Activated CD4-positive, alpha-beta T cell treated with anti-CD3 and anti-CD28 coated beads, Interleukin-2, amount 50 U/mL, for 1 hour (primary cell): ENCODE measurements at regions not wholly inside any gene's neighbourhood (a gene's known extent, or its start where the extent isn't known, plus 50 kb on each side); places are given as distances from the start of the nearest gene placed in this dataset.
"Not testable (repeated sequence)": the region's sequence is repeated elsewhere in the genome, so short reads cannot be mapped to it uniquely, and the experiment has no call there.

Experiments used
- DNase-seq: peaks from one replicate; pipeline ENCODE4 v3.0.0-alpha.2; 2020

DNA sequence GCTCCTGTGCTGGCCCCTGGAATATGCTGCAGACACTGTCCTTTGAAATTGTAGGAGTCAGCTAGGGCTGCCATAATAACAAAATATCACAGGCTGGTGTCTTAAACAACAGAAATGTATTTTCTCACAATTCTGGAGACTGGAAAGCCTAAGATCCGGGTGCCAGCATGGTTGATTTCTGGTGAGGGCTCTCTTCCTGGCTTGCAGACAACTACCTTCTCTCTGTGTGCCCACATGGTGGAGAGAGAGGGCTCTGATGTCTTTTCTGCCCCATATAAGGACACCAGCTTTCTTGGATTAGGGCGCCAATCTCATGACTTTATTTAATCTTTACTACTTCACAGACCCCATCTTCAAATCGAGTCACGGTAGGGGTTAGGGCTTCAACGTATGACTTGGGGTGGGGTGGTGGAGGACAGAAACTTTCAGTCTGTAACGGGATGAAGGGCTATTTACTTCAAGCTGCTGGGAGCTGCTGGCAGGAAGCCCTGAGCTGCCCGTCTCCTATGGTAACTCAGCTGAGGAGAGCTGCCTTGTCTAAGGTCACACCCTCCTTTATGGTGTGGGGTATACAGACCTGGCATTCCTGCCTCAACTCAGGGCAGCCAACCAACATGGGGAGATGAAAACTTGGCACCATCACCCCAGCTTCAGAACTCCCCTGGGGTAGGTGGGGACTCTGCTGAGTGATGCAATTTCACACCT, 142.9 kb upstream of the ZBED5 start:
- DNase-seq = no peak

DNA sequence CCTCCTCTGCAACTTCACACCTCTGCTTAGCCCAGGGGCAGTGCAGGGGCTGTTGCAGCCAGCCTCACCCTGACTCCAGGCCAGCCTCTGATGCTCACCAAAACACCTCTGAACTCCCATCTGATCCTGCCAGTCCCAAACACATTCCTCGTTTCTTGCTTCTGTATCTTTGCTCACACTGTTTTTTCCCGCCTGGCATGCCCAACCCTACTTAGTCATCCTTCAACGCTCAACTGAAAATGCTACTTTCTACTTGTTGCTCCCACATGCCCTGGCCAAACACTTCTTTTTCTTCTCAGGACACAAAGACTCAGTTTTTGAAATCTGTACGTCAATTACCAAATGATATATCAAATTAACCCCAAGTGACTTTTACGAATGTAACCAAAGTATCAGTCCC, 140.8 kb upstream of the ZBED5 start:
- no peak for DNase-seq

DNA sequence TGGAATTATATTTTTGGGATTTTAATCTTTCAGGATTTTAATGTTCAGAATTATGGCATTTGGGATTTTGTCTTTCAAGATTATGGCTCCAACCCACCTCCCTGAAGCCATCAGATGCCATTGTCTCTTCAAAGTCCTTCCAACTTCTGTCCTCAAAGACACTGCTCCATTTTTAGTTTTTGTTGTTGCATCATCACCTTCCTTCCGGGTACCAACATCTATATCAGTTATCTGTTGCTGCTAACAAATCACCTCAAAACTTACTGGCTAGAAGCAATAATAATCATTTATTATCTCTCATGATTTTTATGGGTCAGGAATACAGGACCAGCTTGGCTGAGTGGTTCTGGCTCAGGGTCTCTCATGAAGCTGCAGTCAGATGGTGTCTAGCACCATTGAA, 138.8 kb upstream of the ZBED5 start:
- no peak for DNase-seq

DNA sequence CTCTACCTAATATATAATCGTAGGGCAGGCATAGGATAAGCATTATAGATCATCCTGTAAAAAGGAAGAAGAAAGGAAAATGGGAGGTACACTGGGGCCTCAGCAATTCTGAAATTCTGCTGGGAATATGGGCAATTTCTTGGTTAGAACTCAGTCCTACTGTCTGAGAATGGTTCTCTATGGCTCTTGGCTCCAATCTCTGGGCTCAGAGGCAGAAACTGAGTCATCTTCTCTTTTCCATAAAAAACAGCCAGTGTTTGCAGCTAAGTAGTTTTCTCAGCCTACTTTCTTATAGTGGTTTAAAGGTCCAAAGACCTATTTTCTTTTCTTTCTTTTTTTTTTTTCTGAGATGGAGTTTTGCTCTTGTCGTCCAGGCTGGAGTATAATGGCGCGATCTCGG, 135.8 kb upstream of the ZBED5 start:
- DNase-seq = no peak

DNA sequence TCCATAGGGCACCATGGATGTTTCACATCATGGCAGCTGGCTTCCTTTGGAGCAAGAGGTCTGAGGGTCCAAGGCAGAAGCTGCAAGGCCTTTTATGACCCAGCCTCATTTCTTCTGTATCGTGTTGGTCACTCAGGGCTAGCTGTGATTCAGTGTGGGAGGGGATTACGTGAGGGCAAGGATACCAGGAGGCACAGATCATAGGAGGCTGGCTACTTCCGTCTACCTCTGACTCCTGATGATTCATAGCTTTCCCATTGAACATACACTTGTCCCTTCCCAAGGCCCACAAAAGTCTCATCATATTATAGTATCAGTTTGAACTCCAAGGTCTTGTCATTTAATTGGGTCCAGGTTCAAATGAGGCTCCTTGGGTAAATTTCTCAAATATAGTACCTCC, 135.3 kb upstream of the ZBED5 start:
- no peak for DNase-seq

DNA sequence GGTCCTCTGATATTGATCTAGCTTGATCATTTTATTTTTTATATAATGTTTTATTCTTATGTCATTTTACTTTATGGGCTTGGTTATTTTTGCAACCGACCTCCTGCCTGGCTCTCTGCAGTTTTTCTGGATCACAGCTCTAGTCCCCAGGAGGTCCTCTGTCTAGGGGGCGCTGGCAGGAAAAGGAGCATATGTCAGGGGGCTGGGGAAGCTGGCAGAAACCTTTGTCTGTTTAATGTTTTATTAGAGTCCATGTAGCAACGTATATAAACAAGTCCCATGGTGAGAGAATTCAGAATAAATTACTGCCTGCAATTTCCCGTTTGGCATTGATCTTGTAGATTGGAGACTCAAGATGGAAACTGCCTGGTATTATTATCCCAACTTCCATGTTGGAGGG, 133.5 kb upstream of the ZBED5 start:
- no peak for DNase-seq

DNA sequence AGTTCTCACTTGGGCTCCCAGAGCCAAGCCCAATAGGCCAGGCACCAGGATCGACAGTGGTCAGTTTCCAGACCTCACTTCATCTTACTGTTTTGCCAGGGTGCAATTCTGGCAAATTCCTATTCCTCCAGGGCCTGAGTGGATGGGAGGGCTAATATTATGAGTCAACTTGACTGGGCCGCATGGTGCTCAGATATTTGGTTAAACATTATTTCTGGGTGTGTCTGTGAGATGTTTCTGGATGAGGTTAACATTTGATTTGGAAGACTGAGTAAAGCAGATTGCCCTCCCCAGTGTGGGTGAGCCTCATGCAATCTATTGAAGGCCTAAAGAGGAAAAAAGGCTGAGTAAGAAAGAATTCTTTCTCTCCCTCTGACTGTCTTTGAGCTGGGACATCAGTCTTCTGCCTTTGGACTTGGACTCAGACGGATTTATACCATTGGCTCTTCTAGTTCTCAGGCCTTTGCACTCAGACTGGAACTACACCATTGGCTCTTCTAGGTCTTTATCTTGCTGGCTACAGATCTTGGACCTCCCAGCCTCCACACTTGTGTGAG, 132.9 kb upstream of the ZBED5 start:
- DNase-seq = no peak

DNA sequence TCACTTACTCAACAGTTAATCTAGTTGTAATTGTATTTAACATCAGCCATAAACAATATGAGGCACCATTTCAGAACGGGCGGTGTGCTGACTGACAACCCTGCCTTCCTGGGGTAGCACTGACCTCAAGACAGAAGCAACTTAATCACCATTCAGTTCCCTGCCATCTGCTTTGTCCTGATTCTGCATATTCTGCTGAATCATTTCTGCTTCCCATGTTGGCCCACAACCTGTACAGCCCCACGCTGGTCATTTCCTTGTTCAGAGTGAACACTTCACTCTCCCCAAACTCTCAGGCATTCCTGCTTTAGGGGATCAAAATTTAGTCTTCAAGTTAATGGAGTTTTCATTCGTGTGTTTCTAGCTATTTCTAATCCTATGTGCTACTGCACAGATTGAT, 132.3 kb upstream of the ZBED5 start:
- no peak for DNase-seq

DNA sequence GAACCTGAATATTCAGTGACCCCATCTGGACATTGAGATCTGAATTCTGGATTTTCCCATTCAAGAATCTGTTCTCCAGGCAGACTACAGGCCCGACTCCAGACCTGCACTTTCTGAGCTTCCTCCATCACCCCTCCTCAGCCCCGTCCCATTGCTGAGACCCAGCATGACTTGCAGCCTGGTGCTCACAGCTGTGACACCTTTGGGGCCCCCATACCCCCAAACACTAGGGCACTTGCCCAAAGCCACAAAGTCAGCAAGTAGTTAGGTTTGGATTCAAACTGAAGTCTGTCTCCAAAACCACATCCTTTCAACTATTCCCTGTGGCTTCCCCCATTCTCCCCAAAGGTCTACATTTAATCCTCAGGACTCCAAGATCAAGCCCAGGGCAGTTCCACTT, 128.2 kb upstream of the ZBED5 start:
- no peak for DNase-seq

DNA sequence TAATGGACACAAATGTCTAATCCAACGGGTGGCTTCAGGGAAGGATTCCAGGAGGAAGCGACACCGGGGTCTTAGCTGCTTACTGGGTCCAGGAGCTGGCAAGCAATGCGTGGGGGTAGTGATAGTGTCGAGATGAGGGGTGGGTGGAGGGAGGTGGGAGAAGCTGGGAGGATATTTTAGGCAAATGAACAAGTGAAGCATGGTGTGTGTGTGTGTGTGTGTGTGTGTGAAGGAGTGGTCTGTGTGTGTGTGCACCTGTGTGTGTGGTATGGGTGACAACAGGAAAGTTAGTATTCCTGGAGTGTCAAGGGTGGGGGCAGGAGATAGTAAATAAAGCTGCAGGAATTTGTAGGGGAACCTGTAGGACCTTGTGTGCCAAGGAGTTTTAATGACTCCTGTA, 126.9 kb upstream of the ZBED5 start:
- no peak for DNase-seq

DNA sequence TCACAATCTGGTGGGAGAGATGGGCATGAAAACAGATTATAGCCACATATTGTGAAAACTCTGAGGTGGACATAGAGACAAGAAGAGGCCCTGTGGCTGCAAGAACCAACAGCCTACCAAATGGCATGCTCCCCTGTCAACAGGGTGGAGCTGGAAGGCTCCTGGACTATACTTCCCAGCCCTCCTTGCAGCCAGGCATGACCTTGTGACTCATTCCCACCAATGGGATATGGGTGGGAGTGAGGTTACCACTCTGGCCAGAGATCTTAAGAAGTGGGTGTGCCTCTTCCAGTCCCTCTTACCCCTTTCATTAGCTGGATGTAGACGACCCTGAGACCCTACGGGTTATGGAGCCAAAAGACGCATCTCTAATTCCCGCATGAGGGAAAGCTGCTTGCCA, 126.4 kb upstream of the ZBED5 start:
- no peak for DNase-seq

DNA sequence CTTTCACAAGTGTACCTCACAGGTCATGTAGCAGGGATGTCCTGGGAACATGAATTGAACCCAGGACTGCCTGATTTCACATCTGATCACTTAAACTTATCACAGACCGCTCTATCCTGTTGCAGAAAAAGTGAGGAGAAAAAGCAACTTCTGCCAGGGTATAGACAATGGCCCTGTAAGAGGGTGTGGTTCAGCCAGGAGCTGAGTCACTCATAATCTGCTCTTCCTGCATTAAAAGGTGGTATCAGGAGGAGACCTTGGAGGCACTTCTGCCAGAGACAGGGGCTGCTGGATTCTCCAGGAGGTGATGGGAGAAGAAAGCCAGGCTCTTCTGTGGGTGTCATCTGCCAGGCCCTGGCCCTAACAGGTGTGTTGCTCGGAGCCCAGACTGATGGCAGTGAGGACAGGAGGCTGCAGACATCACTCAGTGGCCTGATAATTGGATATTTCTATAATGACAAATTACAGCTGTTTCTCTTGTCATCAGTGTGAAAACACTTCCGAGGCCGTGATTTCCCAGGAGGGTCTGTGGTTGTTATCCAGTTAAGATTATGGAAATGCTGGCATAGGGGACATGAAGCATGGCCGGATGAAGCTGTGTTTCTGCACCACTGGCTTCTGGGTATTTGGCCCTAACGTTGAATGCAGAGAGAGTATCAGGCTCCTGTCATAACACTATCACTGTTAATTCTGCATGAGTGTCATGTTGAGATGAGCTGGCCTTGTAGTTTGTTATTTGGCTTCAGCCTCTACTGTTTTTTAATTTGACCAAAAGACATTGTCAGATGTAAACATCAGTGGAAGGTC, 125.1 kb upstream of the ZBED5 start:
- no peak for DNase-seq

DNA sequence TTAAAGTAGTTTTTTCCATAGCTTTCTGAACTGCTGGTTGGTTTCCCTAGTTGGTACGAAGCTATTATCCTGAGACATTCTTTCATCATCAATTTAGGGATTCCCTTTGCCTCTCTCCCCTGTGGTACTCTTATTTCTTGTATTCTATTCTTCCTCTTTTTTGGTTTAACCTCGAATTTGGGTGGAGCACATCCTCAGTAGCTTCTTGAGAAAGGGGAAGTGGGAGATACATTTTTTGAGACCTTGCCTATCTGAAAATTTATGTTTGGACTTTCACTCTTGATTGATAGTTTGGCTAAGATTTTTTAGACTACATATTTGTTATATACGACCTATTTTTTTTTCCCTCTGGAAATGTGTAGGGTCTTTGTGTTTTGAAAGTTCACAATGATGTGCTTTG, 121.7 kb upstream of the ZBED5 start:
- DNase-seq = no peak

DNA sequence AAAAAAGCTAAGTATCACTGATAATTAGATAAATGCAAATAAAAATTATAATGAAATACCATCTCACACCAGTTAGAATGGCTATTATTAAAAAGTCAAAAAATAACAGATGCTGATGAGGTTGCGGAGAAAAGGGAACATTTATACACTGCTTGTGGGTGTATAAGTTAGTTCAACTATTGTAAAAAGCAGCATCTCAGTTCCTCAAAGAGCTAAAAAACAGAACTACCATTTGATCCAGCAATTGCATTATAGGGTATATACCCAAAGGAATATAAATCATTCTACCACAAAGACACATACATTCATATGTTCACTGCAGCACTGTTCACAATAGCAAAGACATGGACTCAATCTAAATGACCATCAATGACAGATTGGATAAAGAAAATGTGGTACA, 120.3 kb upstream of the ZBED5 start:
- no peak for DNase-seq

DNA sequence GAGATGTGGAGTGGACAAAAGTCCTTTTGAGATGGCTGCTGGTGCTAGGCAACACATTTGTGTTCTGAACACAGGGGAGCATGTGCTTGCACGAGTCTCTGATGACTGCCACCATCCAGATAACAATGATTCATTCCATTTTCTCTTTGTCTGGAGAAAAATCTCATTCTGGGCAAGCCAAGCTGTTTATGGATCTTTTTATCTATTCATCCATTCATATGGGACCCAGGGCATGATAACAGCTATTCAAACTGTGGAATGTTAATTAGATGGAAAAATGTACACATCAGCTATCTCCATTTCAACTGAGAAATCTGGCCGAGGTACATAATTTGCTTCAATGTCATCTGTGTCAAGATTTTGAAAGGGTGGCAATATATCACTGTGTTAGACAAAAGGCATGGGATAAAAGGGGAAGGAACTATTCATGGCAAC, 117.5 kb upstream of the ZBED5 start:
- no peak for DNase-seq

DNA sequence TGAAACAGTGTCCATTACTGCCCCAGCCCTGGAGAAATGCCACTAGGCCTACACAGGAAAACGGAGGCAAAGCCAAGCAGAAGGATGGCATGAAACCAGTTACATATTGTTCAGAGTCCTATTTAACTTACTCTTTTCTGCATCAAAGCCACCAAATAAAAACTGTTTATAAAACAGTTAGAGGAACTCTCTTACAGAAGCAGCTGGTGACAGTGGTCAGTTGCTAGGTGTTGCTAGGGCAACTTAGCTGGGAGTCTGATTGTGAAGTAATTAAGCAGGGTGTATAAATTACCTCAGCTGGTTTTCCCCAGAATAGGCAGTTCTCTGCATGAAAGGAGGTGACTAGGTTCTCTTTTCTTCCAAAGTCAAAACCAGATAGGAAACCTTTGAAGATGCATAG, 115.6 kb upstream of the ZBED5 start:
- no peak for DNase-seq

DNA sequence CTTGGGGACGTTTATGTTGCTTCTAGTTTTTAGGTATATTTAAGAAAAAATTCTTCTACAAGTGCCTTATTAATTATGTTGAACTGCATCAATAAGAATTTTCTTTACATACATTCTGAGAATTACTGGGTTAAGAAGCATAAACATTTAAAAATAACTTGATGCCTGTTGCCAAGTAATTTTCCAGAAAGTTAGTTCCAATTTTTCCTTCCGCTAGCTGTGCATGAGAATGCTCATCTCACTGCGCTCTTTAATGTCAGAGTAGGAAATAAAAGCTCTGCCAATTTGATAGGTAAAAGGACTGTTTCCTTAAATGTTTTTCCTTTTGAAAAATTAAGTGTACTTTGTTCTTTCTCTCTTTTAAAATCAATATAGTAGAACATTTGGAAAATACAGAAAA, 113.1 kb upstream of the ZBED5 start:
- DNase-seq = no peak

DNA sequence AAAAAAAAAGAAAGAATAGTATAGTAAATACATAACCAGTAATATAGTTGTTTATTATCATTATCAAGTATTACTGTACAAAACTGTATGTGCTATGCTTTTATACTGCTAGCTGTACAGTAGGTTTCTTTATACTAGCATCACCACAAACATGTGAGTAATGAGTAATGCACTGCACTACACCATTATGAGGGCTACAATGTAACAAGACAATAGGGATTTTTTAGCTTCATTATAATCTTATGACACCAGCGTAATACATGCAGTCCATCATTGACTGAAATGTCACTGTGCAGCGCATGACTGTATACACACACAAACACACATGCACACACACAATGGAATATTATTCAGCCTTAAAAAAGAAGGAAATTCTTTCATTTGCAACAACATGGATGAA, 111.5 kb upstream of the ZBED5 start:
- no peak for DNase-seq

DNA sequence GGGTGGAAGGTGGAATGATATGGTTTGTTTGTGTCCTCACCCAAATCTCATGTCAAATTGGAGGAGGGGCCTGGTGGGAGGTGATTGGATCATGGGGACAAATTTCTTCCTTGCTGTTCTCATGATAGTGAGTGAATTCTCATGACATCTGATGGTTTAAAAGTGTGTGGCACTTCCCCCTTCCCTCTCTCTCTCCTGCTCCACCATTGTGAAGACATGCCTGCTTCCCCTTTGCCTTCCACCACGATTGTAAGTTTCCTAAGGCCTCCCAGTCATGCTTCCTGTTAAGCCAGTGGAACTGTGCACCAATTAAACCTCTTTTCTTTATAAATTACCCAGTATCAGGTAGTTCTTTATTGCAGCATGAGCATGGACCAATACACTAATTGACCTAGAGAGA, 99.0 kb upstream of the ZBED5 start:
- DNase-seq = not testable (repeated sequence)

DNA sequence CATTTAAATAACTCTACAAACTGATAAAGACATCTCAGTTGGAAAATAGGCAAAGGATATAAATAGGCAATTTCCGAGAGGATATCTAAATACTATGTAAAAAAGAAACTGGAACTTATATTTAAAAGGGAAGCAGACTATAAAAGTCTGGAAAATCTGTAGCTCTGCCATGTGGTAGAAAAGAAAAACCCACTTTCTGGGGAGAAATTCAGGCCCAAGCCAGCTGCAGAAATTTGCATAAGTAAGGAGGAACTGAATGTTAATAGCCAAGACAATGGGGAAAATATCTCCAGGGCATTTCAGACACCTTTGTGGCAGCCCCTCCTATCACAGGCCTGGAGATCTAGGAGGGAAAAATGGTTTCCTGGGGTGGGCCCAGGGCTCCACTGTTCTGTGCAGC, 97.8 kb upstream of the ZBED5 start:
- DNase-seq = no peak

DNA sequence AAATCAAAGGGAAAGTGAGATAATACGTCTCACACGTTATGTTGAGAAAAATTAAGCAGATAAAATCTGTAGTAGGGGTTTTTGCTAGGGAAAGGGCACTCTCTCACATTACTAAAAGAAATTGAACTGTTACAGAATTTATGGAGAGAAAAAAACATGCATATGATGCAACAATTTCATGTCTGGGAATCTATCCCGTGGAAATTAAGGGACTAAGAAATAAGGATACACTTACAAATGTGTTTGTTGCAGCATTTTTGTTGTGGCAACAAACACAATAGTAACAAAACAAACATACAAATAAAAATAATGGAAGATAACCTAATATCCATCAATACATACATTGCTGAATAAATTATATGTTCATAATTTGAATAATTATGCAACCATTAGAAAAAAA, 96.3 kb upstream of the ZBED5 start:
- no peak for DNase-seq

DNA sequence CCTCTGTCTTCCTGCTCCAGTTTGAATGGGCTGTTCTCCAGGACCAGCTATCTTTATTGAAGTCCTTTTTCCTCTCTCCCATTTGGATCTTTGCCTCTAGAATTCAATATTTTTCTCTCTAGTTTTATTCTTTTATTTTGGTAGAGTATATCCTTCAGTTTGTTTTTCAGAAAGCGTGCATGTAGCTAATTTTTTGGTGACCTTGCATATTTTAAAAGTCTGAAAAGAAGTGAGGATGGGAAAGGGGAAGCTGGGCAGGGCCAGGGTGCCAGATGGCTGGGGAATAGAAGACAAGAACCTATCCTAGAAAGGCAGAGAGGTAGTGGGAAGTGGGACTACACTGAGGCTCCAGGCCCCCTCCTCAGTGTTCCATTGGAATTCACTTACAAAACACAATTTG, 95.0 kb upstream of the ZBED5 start:
- no peak for DNase-seq

DNA sequence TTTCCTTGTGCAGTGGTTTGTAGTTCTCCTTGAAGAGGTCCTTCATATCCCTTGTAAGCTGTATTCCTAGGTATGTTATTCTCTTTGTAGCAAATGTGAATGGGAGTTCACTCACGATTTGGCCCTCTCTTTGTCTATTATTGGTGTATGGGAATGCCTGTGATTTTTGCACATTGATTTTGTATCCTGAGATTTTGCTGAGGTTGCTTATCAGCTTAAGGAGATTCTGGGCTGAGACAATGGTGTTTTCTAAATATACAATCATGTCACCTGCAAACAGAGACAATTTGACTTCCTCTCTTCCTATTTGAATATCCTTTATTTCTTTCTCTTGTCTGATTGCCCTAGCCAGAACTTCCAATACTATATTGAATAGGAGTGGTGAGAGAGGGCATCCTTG, 90.1 kb upstream of the ZBED5 start:
- not testable (repeated sequence) for DNase-seq

DNA sequence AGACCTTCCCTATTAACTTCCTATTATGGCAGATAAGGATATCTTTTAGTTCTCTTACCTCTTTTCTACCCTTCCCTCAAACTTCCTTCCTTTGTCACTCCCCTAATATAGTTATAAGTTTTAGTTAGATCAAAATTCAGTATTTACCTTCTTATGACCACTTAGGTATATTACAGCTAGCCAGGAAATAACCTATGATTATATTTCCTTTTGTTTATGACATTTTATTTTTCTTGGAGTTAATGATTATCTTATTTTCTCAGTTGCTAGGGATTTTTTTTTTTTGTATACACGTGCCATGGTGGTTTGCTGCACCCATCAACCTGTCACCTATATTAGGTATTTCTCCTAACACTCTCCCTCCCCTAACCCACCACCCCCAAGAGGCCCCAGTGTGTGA, 88.2 kb upstream of the ZBED5 start:
- no peak for DNase-seq

DNA sequence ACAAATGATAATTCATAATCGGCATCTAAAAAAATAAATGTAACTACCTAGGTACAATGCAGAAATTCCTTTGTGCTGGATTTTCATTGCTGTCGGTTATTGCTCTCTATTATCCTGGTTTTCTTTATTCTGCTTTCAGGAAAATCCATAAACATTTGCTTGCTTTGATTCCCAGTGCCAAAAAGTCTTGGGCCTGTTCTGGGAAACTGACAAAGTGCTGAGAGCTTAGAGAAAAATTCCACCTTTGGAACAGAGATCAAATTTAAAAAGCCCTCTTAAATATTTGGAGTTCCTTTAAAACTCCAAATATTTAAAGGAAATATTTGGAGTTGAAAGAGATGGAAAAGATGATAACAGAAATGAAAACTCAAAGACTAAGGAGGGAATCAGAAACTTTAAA, 87.3 kb upstream of the ZBED5 start:
- DNase-seq = no peak
